ENCODE measurements at regions not wholly inside any gene's neighbourhood (a gene's known extent, or its start where the extent isn't known, plus 50 kb on each side); places are given as distances from the start of the nearest gene placed in this dataset.

- no peak overlapping the region for H3K27ac ChIP-seq
- no peaks in the 10 kb centered on the region for H3K36me3 ChIP-seq
- no peak overlapping the region for H3K4me3 ChIP-seq
- DNase-seq: no peak
- no peak for ATAC-seq
- no peak for TF ChIP-seq CTCF (IDR thresholded peaks at IDR 0.05)
- no peaks in the 10 kb centered on the region for H3K9me3 ChIP-seq
- intact Hi-C loops (cut with DNase I): no loop called here
- H3K27me3 ChIP-seq: peaks cover 13% of the 10 kb centered on the region
- no peaks in the 10 kb centered on the region for H3K4me1 ChIP-seq
Observed at GRCh38 chr5:2177244-2177643, 294.5 kb upstream of the IRX4 start.

- H3K4me3 ChIP-seq: no peak overlapping the region
- intact Hi-C loops (cut with DNase I): no loop called here
- no peaks in the 10 kb centered on the region for H3K9me3 ChIP-seq
- DNase-seq: no peak
- ATAC-seq: no peak
- H3K4me1 ChIP-seq: no peaks in the 10 kb centered on the region
- no peaks in the 10 kb centered on the region for H3K36me3 ChIP-seq
- TF ChIP-seq CTCF (IDR thresholded peaks at IDR 0.05): no peak
- H3K27ac ChIP-seq: no peak overlapping the region
- H3K27me3 ChIP-seq: peaks cover 13% of the 10 kb centered on the region
Observed at GRCh38 chr5:2176581-2176980, 293.9 kb upstream of the IRX4 start.

- ATAC-seq: no peak
- H3K4me1 ChIP-seq: no peaks in the 10 kb centered on the region
- peaks cover 13% of the 10 kb centered on the region for H3K27me3 ChIP-seq
- H3K27ac ChIP-seq: no peak overlapping the region
- no peak overlapping the region for H3K4me3 ChIP-seq
- no peaks in the 10 kb centered on the region for H3K9me3 ChIP-seq
- no peak for TF ChIP-seq CTCF (IDR thresholded peaks at IDR 0.05)
- intact Hi-C loops (cut with DNase I): no loop called here
- DNase-seq: no peak
- H3K36me3 ChIP-seq: no peaks in the 10 kb centered on the region
Observed at GRCh38 chr5:2175842-2176404, 293.2 kb upstream of the IRX4 start.

GRCh38 chr5:2175041-2175440 is 292.3 kb upstream of the IRX4 start:
- H3K27me3 ChIP-seq: peaks cover 19% of the 10 kb centered on the region
- intact Hi-C loops (cut with DNase I): no loop called here
- no peak for ATAC-seq
- TF ChIP-seq CTCF (IDR thresholded peaks at IDR 0.05): no peak
- H3K4me3 ChIP-seq: no peak overlapping the region
- DNase-seq: no peak
- H3K9me3 ChIP-seq: no peaks in the 10 kb centered on the region
- H3K36me3 ChIP-seq: no peaks in the 10 kb centered on the region
- no peak overlapping the region for H3K27ac ChIP-seq
- H3K4me1 ChIP-seq: no peaks in the 10 kb centered on the region

GRCh38 chr5:2174538-2174937 is 291.8 kb upstream of the IRX4 start:
- no peak for TF ChIP-seq CTCF (IDR thresholded peaks at IDR 0.05)
- no peak for DNase-seq
- no peaks in the 10 kb centered on the region for H3K36me3 ChIP-seq
- H3K4me3 ChIP-seq: no peak overlapping the region
- H3K27ac ChIP-seq: no peak overlapping the region
- H3K27me3 ChIP-seq: peaks cover 19% of the 10 kb centered on the region
- H3K9me3 ChIP-seq: no peaks in the 10 kb centered on the region
- no peak for ATAC-seq
- no peaks in the 10 kb centered on the region for H3K4me1 ChIP-seq
- intact Hi-C loops (cut with DNase I): no loop called here

All from upper lobe of right lung (tissue), 1 donor.